ENCODE measurements at regions not wholly inside any gene's neighbourhood (a gene's known extent, or its start where the extent isn't known, plus 50 kb on each side); places are given as distances from the start of the nearest gene placed in this dataset.

DNA sequence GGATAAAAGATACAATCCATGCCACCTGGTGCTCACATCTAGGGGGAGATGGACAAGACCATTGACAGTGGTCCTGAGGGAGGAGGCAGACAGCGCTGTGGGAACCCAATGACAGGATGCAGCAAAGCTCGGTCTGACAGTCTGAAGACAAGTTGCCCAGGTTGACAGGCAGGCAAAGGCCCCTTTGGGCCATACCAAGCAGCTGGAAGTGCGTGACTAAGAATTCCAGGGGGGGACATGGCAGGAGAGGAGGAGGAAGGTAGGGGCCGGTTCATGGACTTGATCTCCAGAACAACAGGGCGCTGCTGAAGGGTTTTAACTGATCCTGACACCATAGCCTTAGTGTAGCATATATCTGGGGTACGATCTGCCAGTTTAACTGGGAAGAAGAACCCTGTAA is 83.4 kb downstream of the RPLP1 start:
- DNase-seq (ENCODE audit: low spot score) (no peak), ATAC-seq (ENCODE audit: low FRiP score) (no peak)
- TF ChIP-seq CTCF (IDR thresholded peaks at IDR 0.05), result no peak

GRCh38 chr15:69536726-69537512 is 84.3 kb downstream of the RPLP1 start:
- TF ChIP-seq CTCF (IDR thresholded peaks at IDR 0.05), result no peak
- no peak for DNase-seq (ENCODE audit: low spot score)
- no peak for ATAC-seq (ENCODE audit: low FRiP score)

DNA sequence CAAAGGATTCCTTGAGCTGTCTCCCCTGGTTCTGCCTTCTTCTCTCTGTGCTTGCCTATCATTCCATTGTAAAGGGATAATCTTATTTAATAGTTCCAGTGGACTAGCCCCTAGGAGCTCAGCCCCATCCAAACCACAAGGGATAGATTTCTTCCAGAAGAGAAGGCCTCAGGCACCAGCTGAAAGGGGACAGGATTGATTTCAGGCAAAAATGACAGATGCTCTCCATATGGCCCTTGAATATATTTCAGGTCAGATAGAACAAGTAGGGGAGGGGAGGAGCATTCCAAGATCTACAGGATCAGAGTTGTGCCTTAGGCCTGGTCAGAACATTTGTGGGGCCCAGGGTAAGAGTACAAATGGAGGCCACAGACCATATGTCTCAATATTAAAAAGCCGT is 85.3 kb downstream of the RPLP1 start:
- DNase-seq (ENCODE audit: low spot score), result no peak
- ATAC-seq (ENCODE audit: low FRiP score), result no peak
- TF ChIP-seq CTCF (IDR thresholded peaks at IDR 0.05), result no peak

DNA sequence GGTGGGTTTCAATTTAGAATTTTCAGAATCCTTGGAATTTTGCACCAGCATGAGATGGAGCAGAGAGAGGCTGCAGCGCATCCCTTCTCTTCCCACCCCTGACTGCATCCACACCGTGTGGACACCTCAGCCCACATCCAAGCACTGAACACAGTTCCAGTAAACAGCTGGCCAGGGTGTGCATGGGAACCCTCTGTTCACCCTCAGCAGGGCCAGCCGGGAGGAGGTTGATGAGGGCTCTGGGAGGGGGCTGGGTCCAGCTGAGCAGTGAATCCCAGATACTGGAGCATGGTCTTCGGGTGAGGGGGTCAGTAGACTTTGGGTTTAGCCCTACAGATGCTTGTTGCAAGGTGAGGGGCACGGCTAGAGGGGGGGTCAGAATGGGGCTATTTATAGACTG is 85.8 kb downstream of the RPLP1 start:
- no peak for ATAC-seq (ENCODE audit: low FRiP score)
- no peak for TF ChIP-seq CTCF (IDR thresholded peaks at IDR 0.05)
- DNase-seq (ENCODE audit: low spot score), result no peak

- ATAC-seq (ENCODE audit: low FRiP score) (no peak), DNase-seq (ENCODE audit: low spot score) (no peak)
- TF ChIP-seq CTCF (IDR thresholded peaks at IDR 0.05), result no peak
Measured at GRCh38 chr15:69539345-69539744, 86.7 kb downstream of the RPLP1 start.

- DNase-seq (ENCODE audit: low spot score) (no peak), ATAC-seq (ENCODE audit: low FRiP score) (no peak)
- no peak for TF ChIP-seq CTCF (IDR thresholded peaks at IDR 0.05)
Measured at GRCh38 chr15:69540622-69541021, 88.0 kb downstream of the RPLP1 start.

GRCh38 chr15:69542028-69542427 is 89.4 kb downstream of the RPLP1 start:
- DNase-seq (ENCODE audit: low spot score) (no peak), ATAC-seq (ENCODE audit: low FRiP score) (no peak)

More at GRCh38 chr15:69542028-69542427, 89.4 kb downstream of the RPLP1 start:
- TF ChIP-seq CTCF (IDR thresholded peaks at IDR 0.05), result no peak
